ENCODE measurements at regions not wholly inside any gene's neighbourhood (a gene's known extent, or its start where the extent isn't known, plus 50 kb on each side); places are given as distances from the start of the nearest gene placed in this dataset.
A peak's percentile ranks its signal among the peaks of the same experiment; 100 is the strongest.

DNA sequence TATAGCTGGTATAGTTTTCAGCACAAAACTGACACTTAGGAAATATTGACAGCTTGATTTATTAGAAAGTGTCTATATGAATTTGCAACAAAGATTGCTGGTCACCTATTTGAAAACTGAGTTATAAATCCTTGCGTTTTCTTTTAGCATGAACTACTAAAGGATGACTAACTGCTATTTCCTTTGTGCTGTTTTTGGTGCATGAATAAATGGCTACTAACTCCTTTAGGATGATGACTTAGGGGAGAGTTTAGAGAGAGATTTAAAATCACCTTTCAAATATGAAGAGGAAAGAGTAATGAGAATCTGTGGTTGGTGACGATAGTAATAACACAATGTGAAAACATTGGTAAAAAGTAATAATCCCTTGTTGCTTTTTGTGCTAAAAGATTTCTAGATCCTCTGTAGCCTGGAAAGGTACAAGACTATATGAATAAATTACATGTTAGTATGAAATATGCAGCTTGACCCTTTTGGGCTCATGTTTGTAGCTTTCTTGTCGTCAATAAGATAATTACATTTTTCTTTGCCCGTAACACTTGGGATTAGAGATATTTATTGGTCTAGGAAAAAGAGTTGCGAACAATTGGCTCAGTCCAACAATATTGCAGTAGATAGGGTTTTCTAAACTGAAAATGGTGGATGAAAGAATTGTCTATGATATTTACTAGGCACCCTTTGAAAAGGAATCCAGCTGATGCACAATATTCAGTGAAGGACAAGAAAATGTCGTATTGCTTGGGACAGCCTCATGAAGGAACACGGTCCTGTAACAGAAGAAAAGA is 453.0 kb downstream of the ADAMTS20 start:
- ChIA-PET POLR2A (no interaction called here), CTCF (interaction anchor here (0.7 to 1.3 kb wide), 3 partner anchors 9 to 21 kb away, joined by 3 to 5 read pairs (median 4); no protein-coding TSS in a partner anchor)
- H3K27ac ChIP-seq (ENCODE audit: insufficient read depth, low read depth, low read length) = no peak overlapping the region
- H3K27me3 ChIP-seq (ENCODE audit: control insufficient read depth in 2 of 2, insufficient read depth in 2 of 2, low read length in 2 of 2) = no peaks in the 10 kb centered on the region
- DNase-seq (ENCODE audit: low read depth, low spot score) = peak; percentile 11
- H3K79me2 ChIP-seq (ENCODE audit: control insufficient read depth, insufficient read depth, low read length) = no peaks in the 10 kb centered on the region
- no peak overlapping the region for H3K4me2 ChIP-seq (ENCODE audit: insufficient read depth, low read length)
- BruUV-seq (replicated peaks) = no TSS peak
- H3K4me3 ChIP-seq (replicated peaks in 1 of 3; ENCODE audit: insufficient read depth in 1 of 3, low read depth in 1 of 3, low read length in 3 of 3) = no peak overlapping the region
- FAIRE-seq = no peak
- no peak overlapping the region for H3K9ac ChIP-seq (replicated peaks; ENCODE audit: extremely low read depth, insufficient read depth, low read length)
- TF ChIP-seq POLR2A (IDR thresholded peaks at IDR 0.05; ENCODE audit: low read depth, low read length) (no peak), POLR2AphosphoS5 (IDR thresholded peaks at IDR 0.05; ENCODE audit: insufficient read depth, low read depth, low read length) (no peak), FOS (IDR thresholded peaks at IDR 0.05; ENCODE audit: borderline replicate concordance, insufficient read depth, low read length) (no peak), EZH2 (IDR thresholded peaks at IDR 0.05; ENCODE audit: borderline replicate concordance, low read depth, low read length, severe bottlenecking) (no peak), GATA2 (IDR thresholded peaks at IDR 0.05; ENCODE audit: insufficient read depth, insufficient read length, low read depth, low read length) (no peak), MYC (IDR thresholded peaks at IDR 0.05; ENCODE audit: low read depth, low read length) (no peak), JUN (IDR thresholded peaks at IDR 0.05; ENCODE audit: borderline replicate concordance, insufficient read depth, insufficient read length, low read depth) (no peak)
- TF ChIP-seq, protein P1, sequence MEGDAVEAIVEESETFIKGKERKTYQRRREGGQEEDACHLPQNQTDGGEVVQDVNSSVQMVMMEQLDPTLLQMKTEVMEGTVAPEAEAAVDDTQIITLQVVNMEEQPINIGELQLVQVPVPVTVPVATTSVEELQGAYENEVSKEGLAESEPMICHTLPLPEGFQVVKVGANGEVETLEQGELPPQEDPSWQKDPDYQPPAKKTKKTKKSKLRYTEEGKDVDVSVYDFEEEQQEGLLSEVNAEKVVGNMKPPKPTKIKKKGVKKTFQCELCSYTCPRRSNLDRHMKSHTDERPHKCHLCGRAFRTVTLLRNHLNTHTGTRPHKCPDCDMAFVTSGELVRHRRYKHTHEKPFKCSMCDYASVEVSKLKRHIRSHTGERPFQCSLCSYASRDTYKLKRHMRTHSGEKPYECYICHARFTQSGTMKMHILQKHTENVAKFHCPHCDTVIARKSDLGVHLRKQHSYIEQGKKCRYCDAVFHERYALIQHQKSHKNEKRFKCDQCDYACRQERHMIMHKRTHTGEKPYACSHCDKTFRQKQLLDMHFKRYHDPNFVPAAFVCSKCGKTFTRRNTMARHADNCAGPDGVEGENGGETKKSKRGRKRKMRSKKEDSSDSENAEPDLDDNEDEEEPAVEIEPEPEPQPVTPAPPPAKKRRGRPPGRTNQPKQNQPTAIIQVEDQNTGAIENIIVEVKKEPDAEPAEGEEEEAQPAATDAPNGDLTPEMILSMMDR (IDR thresholded peaks at IDR 0.05; ENCODE audit: extremely low read depth in 1 of 2, insufficient read depth in 1 of 2, low read depth in 1 of 2, low read length in 2 of 2) = no peak
- TF ChIP-seq, protein P2, sequence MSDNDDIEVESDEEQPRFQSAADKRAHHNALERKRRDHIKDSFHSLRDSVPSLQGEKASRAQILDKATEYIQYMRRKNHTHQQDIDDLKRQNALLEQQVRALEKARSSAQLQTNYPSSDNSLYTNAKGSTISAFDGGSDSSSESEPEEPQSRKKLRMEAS (IDR thresholded peaks at IDR 0.05; ENCODE audit: insufficient read depth, insufficient read length) = no peak
- H4K20me1 ChIP-seq (replicated peaks; ENCODE audit: control insufficient read depth, extremely low read depth, insufficient read depth, low read length) = no peaks in the 10 kb centered on the region
- dilution Hi-C loops (cut with MboI; ENCODE audit: extremely low pct_ligation_motif_present, low sequenced_read_pairs) = no loop called here
- no peaks in the 10 kb centered on the region for H3K9me3 ChIP-seq (replicated peaks; ENCODE audit: control insufficient read depth, insufficient read depth, low read length)
- H3K9me1 ChIP-seq (replicated peaks; ENCODE audit: control insufficient read depth, extremely low read depth, insufficient read depth, low read length) = no peaks in the 10 kb centered on the region
- no peaks in the 10 kb centered on the region for H3K36me3 ChIP-seq (ENCODE audit: control insufficient read depth in 2 of 2, extremely low read depth in 1 of 2, insufficient read depth in 2 of 2, low read length in 2 of 2)
- H3K4me1 ChIP-seq (ENCODE audit: control insufficient read depth, extremely low read depth, insufficient read depth, low read length) = peaks cover 7% of the 10 kb centered on the region
- no peak overlapping the region for H2AFZ ChIP-seq (ENCODE audit: low read depth, low read length)
- intact Hi-C loops (cut with micrococcal nuclease) = no loop called here

All from endothelial cell of umbilical vein (primary cell).